HCT116 (cell line): ENCODE measurements at regions not wholly inside any gene's neighbourhood (a gene's known extent, or its start where the extent isn't known, plus 50 kb on each side); places are given as distances from the start of the nearest gene placed in this dataset.

ENCODE experiments used
- ATAC-seq: fragments of 200-7000 bp; cut with Tn5 transposase; 2 replicates; pipeline ENCODE4 v1.9.1; 2020; ENCODE audit warnings: mild to moderate bottlenecking, moderate library complexity
- BruUV-seq: library from RNA; stranded (reverse); fragments of 400-500 nt; replicated peaks from 2 replicates; lab custom pipeline; 2021; lab: Mats Ljungman, UMichigan
- CTCF ChIA-PET: fragments of 300-600 bp; sonication (Branson Sonifier 250); formaldehyde crosslinking; loops from one replicate; lab custom pipeline; 2021; ENCODE audit warnings: antibody characterized with exemption; lab: Charles Lee
- POLR2A ChIA-PET: fragments of 300-600, 350-600 bp; sonication (Branson Sonifier 250); formaldehyde crosslinking; loops from one replicate; lab custom pipeline; 2021; ENCODE audit warnings: antibody characterized with exemption; lab: Charles Lee
- RAD21 ChIA-PET, 2 experiments: fragments of 300-600 bp; sonication (Branson Sonifier 250); formaldehyde crosslinking; loops; one replicate each; lab custom pipeline; 2023; ENCODE audit warnings: low total read pairs in 2 of 2; ENCODE audit not compliant: uncharacterized antibody in 2 of 2, unreplicated experiment in 2 of 2, low non-redundant PET in 1 of 2; lab: Charles Lee
- DNase-seq: peaks from one replicate; pipeline ENCODE4 v3.0.0-alpha.2; 2010; ENCODE audit warnings: low read depth, low spot score
- H2AFZ ChIP-seq: fragments of 200-600 bp; shearing (Covaris generic), sonication (generic); 2 replicates; pipeline ENCODE4 v1.6.1; 2017; ENCODE audit warnings: low read depth, mixed run types, mixed read lengths, antibody characterized with exemption, low read length; ENCODE audit not compliant: poor library complexity, severe bottlenecking
- H3K27ac ChIP-seq: 2 replicates; pipeline ENCODE4 v1.5.1; 2012; ENCODE audit warnings: low read depth, low read length
- H3K27me3 ChIP-seq: fragments of 200-600 bp; sonication (generic); 2 replicates; pipeline ENCODE4 v1.6.1; 2016; ENCODE audit warnings: mixed run types, low read length, mixed read lengths; ENCODE audit not compliant: insufficient read depth
- H3K36me3 ChIP-seq, 2 experiments: fragments of 200-500 bp in 1 of 2; fragments of 200-600 bp in 1 of 2; sonication (Bioruptor generic) in 1 of 2; sonication (generic) in 1 of 2; 2 replicates each; pipeline versions ENCODE4 v1.5.1 to v1.6.1; 2014 to 2016; ENCODE audit warnings: low read length in 2 of 2, inconsistent platforms in 1 of 2, mixed read lengths in 1 of 2, mixed run types in 1 of 2; ENCODE audit not compliant: insufficient read depth in 2 of 2, control insufficient read depth in 1 of 2
- H3K4me1 ChIP-seq, 2 experiments: fragments of 200-600 bp in 1 of 2; sonication (generic) in 1 of 2; 2 replicates each; pipeline versions ENCODE4 v1.5.1 to v1.6.1; 2012 to 2017; ENCODE audit warnings: low read length in 2 of 2, inconsistent platforms in 1 of 2, mild to moderate bottlenecking in 1 of 2, mixed read lengths in 1 of 2, mixed run types in 1 of 2, moderate library complexity in 1 of 2; ENCODE audit not compliant: insufficient read depth in 2 of 2, control insufficient read depth in 1 of 2
- H3K4me2 ChIP-seq: fragments of 200-600 bp; sonication (generic); 2 replicates; pipeline ENCODE4 v1.6.1; 2017; ENCODE audit warnings: mixed run types, low read length, mixed read lengths
- H3K4me3 ChIP-seq, 2 experiments: fragments of 200-600 bp in 1 of 2; sonication (generic) in 1 of 2; replicated peaks in 1 of 2; 2 replicates each; pipeline ENCODE4 v1.5.1; 2011 to 2016; ENCODE audit warnings: low read length in 2 of 2, control low read depth in 1 of 2, low read depth in 1 of 2, mild to moderate bottlenecking in 1 of 2, mixed read lengths in 1 of 2, mixed run types in 1 of 2
- H3K79me2 ChIP-seq: fragments of 200-600 bp; sonication (generic); 2 replicates; pipeline ENCODE4 v1.6.1; 2017; ENCODE audit warnings: mild to moderate bottlenecking, mixed run types, low read length, moderate library complexity, mixed read lengths; ENCODE audit not compliant: insufficient read depth
- H3K9ac ChIP-seq: fragments of 200-600 bp; sonication (generic); 2 replicates; pipeline ENCODE4 v1.6.1; 2016; ENCODE audit warnings: low read length, mixed read lengths
- H3K9me2 ChIP-seq: fragments of 200-600 bp; sonication (generic), shearing (Covaris generic); 2 replicates; pipeline ENCODE4 v1.6.1; 2017; ENCODE audit warnings: mixed run types, mild to moderate bottlenecking, moderate library complexity; ENCODE audit not compliant: insufficient read depth
- H3K9me3 ChIP-seq, 2 experiments: fragments of 200-500 bp in 1 of 2; fragments of 200-600 bp in 1 of 2; sonication (Bioruptor generic) in 1 of 2; sonication (generic) in 1 of 2; 2 replicates each; pipeline ENCODE4 v1.6.1; 2014 to 2017; ENCODE audit warnings: low read length in 2 of 2, mixed read lengths in 2 of 2, inconsistent platforms in 1 of 2, low read depth in 1 of 2, mild to moderate bottlenecking in 1 of 2, mixed run types in 1 of 2, moderate library complexity in 1 of 2; ENCODE audit not compliant: control insufficient read depth in 1 of 2, insufficient read depth in 1 of 2
- H4K20me1 ChIP-seq: fragments of 200-600 bp; sonication (generic), shearing (Covaris generic); 2 replicates; pipeline ENCODE4 v1.6.1; 2017; ENCODE audit warnings: mixed run types, mild to moderate bottlenecking, moderate library complexity; ENCODE audit not compliant: insufficient read depth
- CBX3 ChIP-seq: IDR thresholded peaks from 2 replicates; pipeline ENCODE4 v1.6.1; 2012; ENCODE audit warnings: low read depth
- CEBPB ChIP-seq: IDR thresholded peaks from 2 replicates; pipeline ENCODE4 v1.6.1; 2012; ENCODE audit warnings: low read depth
- CTCF ChIP-seq, 3 experiments: fragments of 200-600 bp in 1 of 3; sonication (generic) in 1 of 3; IDR thresholded peaks in 2 of 3; conservative IDR thresholded peaks in 1 of 3; 2 replicates each; pipeline ENCODE4 v1.5.1; 2012 to 2017; ENCODE audit warnings: low read depth in 2 of 3, low read length in 2 of 3, antibody characterized with exemption in 1 of 3, borderline replicate concordance in 1 of 3, control low read depth in 1 of 3, mild to moderate bottlenecking in 1 of 3, mixed read lengths in 1 of 3, mixed run types in 1 of 3, moderate library complexity in 1 of 3; ENCODE audit not compliant: insufficient read depth in 1 of 3
- EGR1 ChIP-seq: IDR thresholded peaks from 2 replicates; pipeline ENCODE4 v1.6.1; 2012; ENCODE audit warnings: low read depth
- ELF1 ChIP-seq: IDR thresholded peaks from 2 replicates; pipeline ENCODE4 v1.6.1; 2012; ENCODE audit warnings: low read depth, borderline replicate concordance
- EZH2 ChIP-seq: fragments of 200-600 bp; sonication (generic); IDR thresholded peaks from 2 replicates; pipeline ENCODE4 v1.6.1; 2017; ENCODE audit warnings: antibody characterized with exemption, mixed run types
- FOSL1 ChIP-seq: IDR thresholded peaks from 2 replicates; pipeline ENCODE4 v1.6.1; 2012; ENCODE audit warnings: low read depth
- JUND ChIP-seq: IDR thresholded peaks from 2 replicates; pipeline ENCODE4 v1.6.1; 2012
- POLR2A ChIP-seq: IDR thresholded peaks from 2 replicates; pipeline ENCODE4 v1.7.0; 2011; ENCODE audit warnings: borderline replicate concordance; ENCODE audit not compliant: insufficient read depth, insufficient read length; ENCODE audit errors: extremely low read depth
- RAD21 ChIP-seq: IDR thresholded peaks from 2 replicates; pipeline ENCODE4 v1.6.1; 2012; ENCODE audit warnings: low read depth, mild to moderate bottlenecking
- SIN3A ChIP-seq: IDR thresholded peaks from 2 replicates; pipeline ENCODE4 v1.6.1; 2012; ENCODE audit warnings: low read depth
- SRF ChIP-seq: IDR thresholded peaks from 2 replicates; pipeline ENCODE4 v1.6.1; 2012; ENCODE audit warnings: low read depth
- ZFX ChIP-seq: fragments of 450-650 bp; IDR thresholded peaks from 2 replicates; pipeline ENCODE4 v1.6.1; 2017
- intact Hi-C: fragments of 100-400 bp; cut with micrococcal nuclease; formaldehyde crosslinking; loops from 2 replicates; pipeline ENCODE4 v1.10.0; 2022
- TF ChIP-seq, protein P1 (sequence below): IDR thresholded peaks from 2 replicates; pipeline ENCODE4 v1.6.1; 2012

- H3K9ac ChIP-seq = no peak overlapping the region
- BruUV-seq = no TSS peak
- no peak overlapping the region for H3K27ac ChIP-seq
- ATAC-seq = no peak
- ChIA-PET POLR2A (no interaction called here), RAD21 (no interaction called here), CTCF (no interaction called here)
- H2AFZ ChIP-seq = no peak overlapping the region
- H3K4me1 ChIP-seq = no peaks in the 10 kb centered on the region
- no peaks in the 10 kb centered on the region for H3K79me2 ChIP-seq
- intact Hi-C loops = no loop called here
- peaks cover 14% of the 10 kb centered on the region; the same call in 1 of the 2 replicates for H3K27me3 ChIP-seq
- H3K4me2 ChIP-seq = no peak overlapping the region
- H3K9me2 ChIP-seq = no peaks in the 10 kb centered on the region
- H3K9me3 ChIP-seq = no peaks in the 10 kb centered on the region
- no peaks in the 10 kb centered on the region for H3K36me3 ChIP-seq
- DNase-seq = no peak
- H4K20me1 ChIP-seq = no peaks in the 10 kb centered on the region
- H3K4me3 ChIP-seq = no peak overlapping the region
- TF ChIP-seq, protein P1, sequence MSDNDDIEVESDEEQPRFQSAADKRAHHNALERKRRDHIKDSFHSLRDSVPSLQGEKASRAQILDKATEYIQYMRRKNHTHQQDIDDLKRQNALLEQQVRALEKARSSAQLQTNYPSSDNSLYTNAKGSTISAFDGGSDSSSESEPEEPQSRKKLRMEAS = no peak
- TF ChIP-seq CEBPB (no peak), ELF1 (no peak), ZFX (no peak), SRF (no peak)
- TF ChIP-seq, all 23 proteins: peak for 0
These were observed 201.4 kb upstream of the IGF1 start for GRCh38 chr12:102681747-102682146.

DNA sequence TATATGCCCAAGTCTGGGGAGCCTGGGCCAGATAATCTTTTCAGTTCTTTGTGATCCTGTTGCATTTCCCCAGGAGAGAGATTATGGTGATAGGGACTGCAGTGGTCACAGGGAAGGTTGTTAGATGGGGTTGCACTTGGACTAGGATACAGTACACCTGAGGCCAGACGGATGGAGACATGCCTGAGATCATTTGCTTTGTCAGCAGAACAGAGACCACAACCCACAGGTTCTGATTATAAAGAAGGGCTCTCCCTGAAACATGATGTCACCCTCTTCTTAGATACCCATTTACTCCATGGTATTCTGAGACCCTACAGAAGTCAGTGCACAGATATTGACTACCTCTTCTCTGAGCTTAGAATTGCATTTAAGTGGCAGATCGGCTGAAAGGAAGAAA lies 200.9 kb upstream of the IGF1 start:
- CTCF ChIA-PET = no interaction called here
- Histone ChIP-seq H3K4me3 (no peak overlapping the region), H3K9ac (no peak overlapping the region), H3K27ac (no peak overlapping the region), H3K27me3 (peaks cover 11% of the 10 kb centered on the region; the same call in 1 of the 2 replicates), H3K9me2 (no peaks in the 10 kb centered on the region), H2AFZ (no peak overlapping the region), H3K4me1 (no peaks in the 10 kb centered on the region), H3K9me3 (no peaks in the 10 kb centered on the region), H3K36me3 (no peaks in the 10 kb centered on the region), H4K20me1 (no peaks in the 10 kb centered on the region), H3K79me2 (no peaks in the 10 kb centered on the region), H3K4me2 (no peak overlapping the region)
- no peak for DNase-seq
- RAD21 ChIA-PET = no interaction called here
- intact Hi-C loops = no loop called here
- POLR2A ChIA-PET = no interaction called here
- no TSS peak for BruUV-seq
- ATAC-seq = no peak
- TF ChIP-seq FOSL1 = no peak
- TF ChIP-seq ZFX = no peak
- TF ChIP-seq SRF = no peak
- TF ChIP-seq SIN3A = no peak
- TF ChIP-seq CBX3 = no peak
- TF ChIP-seq CTCF (IDR thresholded peaks at IDR 0.05 in 2 of 3, conservative IDR thresholded peaks at IDR 0.05 in 1 of 3; ENCODE audit: borderline replicate concordance in 1 of 3, insufficient read depth in 1 of 3, low read depth in 2 of 3, low read length in 2 of 3) = no peak
- TF ChIP-seq EGR1 = no peak
- TF ChIP-seq JUND = no peak
- no peak for TF ChIP-seq RAD21
- TF ChIP-seq POLR2A = no peak
- TF ChIP-seq CEBPB = no peak
- TF ChIP-seq, protein P1 = no peak
- no peak for TF ChIP-seq EZH2
- TF ChIP-seq ELF1 = no peak
